ENCODE measurements at regions not wholly inside any gene's neighbourhood (a gene's known extent, or its start where the extent isn't known, plus 50 kb on each side); places are given as distances from the start of the nearest gene placed in this dataset.

DNA sequence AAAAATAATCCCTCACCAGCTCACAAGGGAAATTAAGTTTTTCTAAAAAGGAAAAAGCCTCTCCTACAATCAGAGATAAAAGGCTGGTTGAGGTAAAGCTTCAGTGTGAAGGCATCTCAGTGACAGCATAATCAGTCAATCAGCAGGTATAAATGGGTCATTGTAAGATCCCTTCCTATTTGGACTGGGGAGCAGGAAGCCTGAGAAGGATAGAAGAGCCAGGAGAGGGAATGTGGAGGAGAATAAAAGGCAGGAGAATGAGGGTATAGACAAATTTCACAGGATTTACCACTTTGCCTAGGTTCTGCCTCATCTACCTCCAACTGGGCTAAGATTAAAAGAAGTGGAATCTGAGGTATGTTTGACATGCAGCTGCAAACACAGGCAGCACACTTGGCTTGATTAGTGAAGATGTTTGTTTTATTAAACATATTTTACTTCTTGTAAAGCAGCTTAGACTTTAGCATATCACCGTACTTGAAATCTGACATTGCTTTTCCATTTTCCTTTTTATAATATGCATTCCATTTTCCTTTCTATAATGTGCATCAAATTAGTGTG lies 479.1 kb upstream of the USP15 start:
- Histone ChIP-seq H3K27ac (ENCODE audit: low read length, poor library complexity, severe bottlenecking) (no peak overlapping the region), H2AK5ac (ENCODE audit: low read length, severe bottlenecking) (no peak overlapping the region), H2BK15ac (ENCODE audit: low read depth, poor library complexity, severe bottlenecking) (no peak overlapping the region), H3K36me3 (ENCODE audit: control insufficient read depth in 1 of 2, insufficient read depth in 2 of 2, low read depth in 1 of 2, low read length in 2 of 2) (no peaks in the 10 kb centered on the region), H3K9me3 (ENCODE audit: control insufficient read depth, low read length) (peaks cover 6% of the 10 kb centered on the region), H2BK5ac (ENCODE audit: low read depth, low read length, poor library complexity, severe bottlenecking) (no peak overlapping the region), H3K4ac (ENCODE audit: low read depth in 1 of 2, low read length in 2 of 2) (no peak overlapping the region), H3K4me1 (ENCODE audit: control insufficient read depth, insufficient read depth, low read depth, low read length) (no peaks in the 10 kb centered on the region), H3K79me1 (replicated peaks; ENCODE audit: low read length, poor library complexity, severe bottlenecking) (no peaks in the 10 kb centered on the region), H3K23ac (ENCODE audit: low read length in 2 of 2) (no peak overlapping the region), H3K9ac (ENCODE audit: low read length) (no peak overlapping the region), H2BK120ac (ENCODE audit: low read depth, low read length) (no peak overlapping the region), H3K27me3 (ENCODE audit: control insufficient read depth in 1 of 2, insufficient read depth in 1 of 2, low read length in 2 of 2) (no peaks in the 10 kb centered on the region), H3K18ac (ENCODE audit: low read depth in 1 of 2, low read length in 2 of 2) (no peak overlapping the region), H3K4me2 (ENCODE audit: low read length, poor library complexity, severe bottlenecking) (no peak overlapping the region), H2AFZ (ENCODE audit: low read depth, low read length) (no peak overlapping the region), H3K14ac (ENCODE audit: low read length in 2 of 2) (no peak overlapping the region), H2BK12ac (ENCODE audit: low read length in 2 of 2) (no peak overlapping the region), H4K91ac (ENCODE audit: low read length) (no peak overlapping the region), H3K4me3 (ENCODE audit: insufficient read depth in 1 of 2, low read depth in 1 of 2, low read length in 2 of 2) (no peak overlapping the region), H4K8ac (ENCODE audit: low read length) (no peak overlapping the region)
- no peak for DNase-seq
- WGBS, result no CpG with 5 or more reads among the region's 1 CpG

DNA sequence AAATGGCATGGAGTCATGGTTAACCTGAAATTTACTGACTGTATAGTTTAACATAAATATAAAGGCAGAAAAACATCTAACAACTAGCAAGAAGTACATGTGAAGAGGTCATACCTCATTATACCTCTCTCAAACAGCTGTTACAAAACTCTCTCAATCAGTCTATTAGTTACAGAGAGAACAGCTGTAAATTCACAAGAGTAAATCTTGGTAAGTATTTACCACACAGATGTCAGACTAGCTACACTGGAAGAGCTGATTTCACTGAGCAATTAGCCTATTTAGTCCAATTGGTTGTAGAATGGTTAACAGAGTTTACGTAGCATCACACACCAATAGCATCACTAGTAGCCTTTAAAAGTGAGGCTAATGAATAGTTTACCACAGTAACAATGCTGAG lies 463.4 kb upstream of the USP15 start:
- Histone ChIP-seq H3K18ac (ENCODE audit: low read depth in 1 of 2, low read length in 2 of 2) (no peak overlapping the region), H3K14ac (ENCODE audit: low read length in 2 of 2) (no peak overlapping the region), H3K4me1 (ENCODE audit: control insufficient read depth, insufficient read depth, low read depth, low read length) (no peaks in the 10 kb centered on the region), H2BK5ac (ENCODE audit: low read depth, low read length, poor library complexity, severe bottlenecking) (no peak overlapping the region), H2AK5ac (ENCODE audit: low read length, severe bottlenecking) (no peak overlapping the region), H2BK15ac (ENCODE audit: low read depth, poor library complexity, severe bottlenecking) (no peak overlapping the region), H3K4me3 (ENCODE audit: insufficient read depth in 1 of 2, low read depth in 1 of 2, low read length in 2 of 2) (no peak overlapping the region), H3K23ac (ENCODE audit: low read length in 2 of 2) (no peak overlapping the region), H2AFZ (ENCODE audit: low read depth, low read length) (no peak overlapping the region), H2BK12ac (ENCODE audit: low read length in 2 of 2) (no peak overlapping the region), H3K4me2 (ENCODE audit: low read length, poor library complexity, severe bottlenecking) (no peak overlapping the region), H3K27ac (ENCODE audit: low read length, poor library complexity, severe bottlenecking) (no peak overlapping the region), H3K27me3 (ENCODE audit: control insufficient read depth in 1 of 2, insufficient read depth in 1 of 2, low read length in 2 of 2) (no peaks in the 10 kb centered on the region), H3K9ac (ENCODE audit: low read length) (no peak overlapping the region), H4K8ac (ENCODE audit: low read length) (no peak overlapping the region), H3K79me1 (replicated peaks; ENCODE audit: low read length, poor library complexity, severe bottlenecking) (no peaks in the 10 kb centered on the region), H4K91ac (ENCODE audit: low read length) (no peak overlapping the region), H3K36me3 (ENCODE audit: control insufficient read depth in 1 of 2, insufficient read depth in 2 of 2, low read depth in 1 of 2, low read length in 2 of 2) (no peaks in the 10 kb centered on the region), H3K9me3 (ENCODE audit: control insufficient read depth, low read length) (peaks cover 3% of the 10 kb centered on the region), H3K4ac (ENCODE audit: low read depth in 1 of 2, low read length in 2 of 2) (no peak overlapping the region), H2BK120ac (ENCODE audit: low read depth, low read length) (no peak overlapping the region)
- no peak for DNase-seq
- 100% methylated on average over 1 of the region's 1 CpG for WGBS

DNA sequence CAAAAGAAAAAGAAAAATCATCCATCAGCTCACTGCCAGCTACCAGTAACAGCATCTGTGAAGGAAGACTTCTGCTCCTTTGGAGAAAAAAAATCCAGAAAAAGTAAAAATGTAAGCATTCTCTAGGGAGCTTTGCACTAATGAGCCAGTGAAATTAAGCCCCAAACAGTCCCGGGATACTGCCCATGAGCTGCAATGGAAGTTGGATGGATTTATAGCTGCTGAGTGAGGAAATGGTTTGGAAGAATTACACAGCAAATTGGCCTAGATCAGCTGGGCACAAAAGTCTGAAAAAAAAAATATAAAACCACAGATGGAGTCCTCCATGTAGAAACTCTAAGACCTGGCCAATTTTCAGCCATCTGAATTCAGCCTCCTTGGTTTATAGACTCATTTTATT lies 462.9 kb upstream of the USP15 start:
- H3K4me3 ChIP-seq (ENCODE audit: insufficient read depth in 1 of 2, low read depth in 1 of 2, low read length in 2 of 2), result no peak overlapping the region
- no peak overlapping the region for H2BK12ac ChIP-seq (ENCODE audit: low read length in 2 of 2)
- H3K23ac ChIP-seq (ENCODE audit: low read length in 2 of 2), result no peak overlapping the region
- H3K18ac ChIP-seq (ENCODE audit: low read depth in 1 of 2, low read length in 2 of 2), result no peak overlapping the region
- H4K8ac ChIP-seq (ENCODE audit: low read length), result no peak overlapping the region
- no peak overlapping the region for H2BK15ac ChIP-seq (ENCODE audit: low read depth, poor library complexity, severe bottlenecking)
- H3K9ac ChIP-seq (ENCODE audit: low read length), result no peak overlapping the region
- WGBS, result 33% methylated on average over 1 of the region's 1 CpG
- no peak overlapping the region for H3K27ac ChIP-seq (ENCODE audit: low read length, poor library complexity, severe bottlenecking)
- no peaks in the 10 kb centered on the region for H3K4me1 ChIP-seq (ENCODE audit: control insufficient read depth, insufficient read depth, low read depth, low read length)
- no peak overlapping the region for H2BK120ac ChIP-seq (ENCODE audit: low read depth, low read length)
- peaks cover 7% of the 10 kb centered on the region for H3K9me3 ChIP-seq (ENCODE audit: control insufficient read depth, low read length)
- no peak overlapping the region for H2AK5ac ChIP-seq (ENCODE audit: low read length, severe bottlenecking)
- no peak overlapping the region for H2BK5ac ChIP-seq (ENCODE audit: low read depth, low read length, poor library complexity, severe bottlenecking)
- no peak for DNase-seq
- no peak overlapping the region for H3K14ac ChIP-seq (ENCODE audit: low read length in 2 of 2)
- H3K4me2 ChIP-seq (ENCODE audit: low read length, poor library complexity, severe bottlenecking), result no peak overlapping the region
- H3K4ac ChIP-seq (ENCODE audit: low read depth in 1 of 2, low read length in 2 of 2), result no peak overlapping the region
- no peaks in the 10 kb centered on the region for H3K27me3 ChIP-seq (ENCODE audit: control insufficient read depth in 1 of 2, insufficient read depth in 1 of 2, low read length in 2 of 2)
- H3K36me3 ChIP-seq (ENCODE audit: control insufficient read depth in 1 of 2, insufficient read depth in 2 of 2, low read depth in 1 of 2, low read length in 2 of 2), result no peaks in the 10 kb centered on the region
- H3K79me1 ChIP-seq (replicated peaks; ENCODE audit: low read length, poor library complexity, severe bottlenecking), result no peaks in the 10 kb centered on the region
- no peak overlapping the region for H2AFZ ChIP-seq (ENCODE audit: low read depth, low read length)
- no peak overlapping the region for H4K91ac ChIP-seq (ENCODE audit: low read length)

DNA sequence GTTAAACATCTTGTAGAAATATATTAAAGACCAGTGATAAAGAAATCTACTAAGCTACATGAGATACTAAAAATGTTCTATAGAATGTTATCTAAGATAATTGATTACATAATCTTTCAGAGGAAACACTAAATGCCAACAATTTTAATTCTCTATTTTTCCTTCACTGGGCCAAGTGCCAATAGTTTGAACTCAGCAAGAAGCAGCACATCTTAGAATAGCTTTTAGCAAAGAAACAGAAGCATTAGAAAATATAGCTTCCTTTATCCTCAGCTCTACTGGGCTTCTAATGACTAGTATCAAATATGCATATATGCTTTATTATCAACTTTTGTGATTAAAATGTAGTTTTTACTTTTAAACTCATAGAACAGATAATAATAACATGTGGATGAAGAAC lies 461.4 kb upstream of the USP15 start:
- H4K91ac ChIP-seq (ENCODE audit: low read length), result no peak overlapping the region
- no peak overlapping the region for H2BK120ac ChIP-seq (ENCODE audit: low read depth, low read length)
- H3K4me1 ChIP-seq (ENCODE audit: control insufficient read depth, insufficient read depth, low read depth, low read length), result no peaks in the 10 kb centered on the region
- H3K79me1 ChIP-seq (replicated peaks; ENCODE audit: low read length, poor library complexity, severe bottlenecking), result no peaks in the 10 kb centered on the region
- no peak overlapping the region for H3K4ac ChIP-seq (ENCODE audit: low read depth in 1 of 2, low read length in 2 of 2)
- no peak overlapping the region for H3K18ac ChIP-seq (ENCODE audit: low read depth in 1 of 2, low read length in 2 of 2)
- H2BK12ac ChIP-seq (ENCODE audit: low read length in 2 of 2), result no peak overlapping the region
- no peak overlapping the region for H3K4me2 ChIP-seq (ENCODE audit: low read length, poor library complexity, severe bottlenecking)
- H2BK5ac ChIP-seq (ENCODE audit: low read depth, low read length, poor library complexity, severe bottlenecking), result no peak overlapping the region
- H4K8ac ChIP-seq (ENCODE audit: low read length), result no peak overlapping the region
- no peak overlapping the region for H2AK5ac ChIP-seq (ENCODE audit: low read length, severe bottlenecking)
- H3K9ac ChIP-seq (ENCODE audit: low read length), result no peak overlapping the region
- peak; percentile 46 for DNase-seq
- no peaks in the 10 kb centered on the region for H3K27me3 ChIP-seq (ENCODE audit: control insufficient read depth in 1 of 2, insufficient read depth in 1 of 2, low read length in 2 of 2)
- no peak overlapping the region for H3K14ac ChIP-seq (ENCODE audit: low read length in 2 of 2)
- H3K23ac ChIP-seq (ENCODE audit: low read length in 2 of 2), result no peak overlapping the region
- no peak overlapping the region for H3K27ac ChIP-seq (ENCODE audit: low read length, poor library complexity, severe bottlenecking)
- H3K4me3 ChIP-seq (ENCODE audit: insufficient read depth in 1 of 2, low read depth in 1 of 2, low read length in 2 of 2), result no peak overlapping the region
- no peaks in the 10 kb centered on the region for H3K36me3 ChIP-seq (ENCODE audit: control insufficient read depth in 1 of 2, insufficient read depth in 2 of 2, low read depth in 1 of 2, low read length in 2 of 2)
- H2AFZ ChIP-seq (ENCODE audit: low read depth, low read length), result no peak overlapping the region
- H3K9me3 ChIP-seq (ENCODE audit: control insufficient read depth, low read length), result peaks cover 9% of the 10 kb centered on the region
- H2BK15ac ChIP-seq (ENCODE audit: low read depth, poor library complexity, severe bottlenecking), result no peak overlapping the region

Data from mesenchymal stem cell (in vitro differentiated cells and primary cell).